Activated CD4-positive, alpha-beta T cell treated with anti-CD3 and anti-CD28 coated beads, Interleukin-2, amount 10 ng/mL, durations not matched to agents 7 days and 5 days (primary cell): ENCODE measurements at regions not wholly inside any gene's neighbourhood (a gene's known extent, or its start where the extent isn't known, plus 50 kb on each side); places are given as distances from the start of the nearest gene placed in this dataset.
"Not testable (repeated sequence)": the region's sequence is repeated elsewhere in the genome, so short reads cannot be mapped to it uniquely, and the experiment has no call there.

ENCODE experiments used
- CTCF ChIA-PET: fragments of 350-600 bp; sonication (Branson Sonifier 250); formaldehyde crosslinking; loops from one replicate; lab custom pipeline; 2021; ENCODE audit warnings: antibody characterized with exemption; lab: Charles Lee
- POLR2A ChIA-PET: fragments of 350-600 bp; sonication (Branson Sonifier 250); formaldehyde crosslinking; loops from one replicate; lab custom pipeline; 2021; ENCODE audit warnings: antibody characterized with exemption; lab: Charles Lee
- DNase-seq: peaks from one replicate; pipeline ENCODE4 v3.0.0-alpha.2; 2020
- H3K27ac Mint-ChIP-seq: one replicate; pipeline ENCODE4 v1.8.0; 2021; ENCODE audit warnings: mild to moderate bottlenecking, moderate library complexity, mixed read lengths
- H3K27me3 Mint-ChIP-seq: one replicate; pipeline ENCODE4 v1.8.0; 2021; ENCODE audit warnings: mixed read lengths
- H3K36me3 Mint-ChIP-seq: one replicate; pipeline ENCODE4 v1.8.0; 2021; ENCODE audit warnings: low read depth, mixed read lengths
- H3K4me1 Mint-ChIP-seq: one replicate; pipeline ENCODE4 v1.8.0; 2021; ENCODE audit warnings: mixed read lengths
- H3K4me3 Mint-ChIP-seq: one replicate; pipeline ENCODE4 v1.8.0; 2021; ENCODE audit warnings: mild to moderate bottlenecking, moderate library complexity, mixed read lengths
- H3K9me3 Mint-ChIP-seq: one replicate; pipeline ENCODE4 v1.8.0; 2021; ENCODE audit warnings: mixed read lengths

GRCh38 chr10:22837771-22838170, 90.1 kb upstream of the ARMC3 start:
- Mint-ChIP-seq H3K4me3 (no peak overlapping the region), H3K27ac (no peak overlapping the region), H3K27me3 (no peaks in the 10 kb centered on the region), H3K9me3 (no peaks in the 10 kb centered on the region), H3K36me3 (no peaks in the 10 kb centered on the region), H3K4me1 (no peaks in the 10 kb centered on the region)
- ChIA-PET POLR2A (no interaction called here), CTCF (interaction anchor here (1.0 kb wide), 1 partner anchor 8 kb away, joined by 3 read pairs; no protein-coding TSS in a partner anchor)
- no peak for DNase-seq

GRCh38 chr10:22837351-22837750, 90.5 kb upstream of the ARMC3 start:
- H3K4me1 Mint-ChIP-seq, result no peaks in the 10 kb centered on the region
- H3K27me3 Mint-ChIP-seq, result no peaks in the 10 kb centered on the region
- no peaks in the 10 kb centered on the region for H3K36me3 Mint-ChIP-seq
- H3K9me3 Mint-ChIP-seq, result no peaks in the 10 kb centered on the region
- H3K27ac Mint-ChIP-seq, result no peak overlapping the region
- DNase-seq, result no peak
- CTCF ChIA-PET, result no interaction called here
- H3K4me3 Mint-ChIP-seq, result no peak overlapping the region
- POLR2A ChIA-PET, result no interaction called here

GRCh38 chr10:22834471-22834870, 93.4 kb upstream of the ARMC3 start:
- POLR2A ChIA-PET, result no interaction called here

GRCh38 chr10:22833781-22834180, 94.1 kb upstream of the ARMC3 start:
- ChIA-PET POLR2A (no interaction called here), CTCF (no interaction called here)
- H3K36me3 Mint-ChIP-seq, result no peaks in the 10 kb centered on the region
- no peaks in the 10 kb centered on the region for H3K4me1 Mint-ChIP-seq
- no peak for DNase-seq
- H3K27ac Mint-ChIP-seq, result no peak overlapping the region
- H3K9me3 Mint-ChIP-seq, result no peaks in the 10 kb centered on the region
- H3K4me3 Mint-ChIP-seq, result no peak overlapping the region
- H3K27me3 Mint-ChIP-seq, result no peaks in the 10 kb centered on the region

More at GRCh38 chr10:22834471-22834870, 93.4 kb upstream of the ARMC3 start:
- Mint-ChIP-seq H3K27ac (no peak overlapping the region), H3K4me3 (no peak overlapping the region), H3K36me3 (no peaks in the 10 kb centered on the region), H3K9me3 (no peaks in the 10 kb centered on the region), H3K27me3 (no peaks in the 10 kb centered on the region), H3K4me1 (no peaks in the 10 kb centered on the region)
- DNase-seq, result no peak
- CTCF ChIA-PET, result no interaction called here

- ChIA-PET CTCF (no interaction called here), POLR2A (no interaction called here)
- Mint-ChIP-seq H3K9me3 (no peaks in the 10 kb centered on the region), H3K27ac (no peak overlapping the region), H3K4me3 (no peak overlapping the region), H3K27me3 (no peaks in the 10 kb centered on the region), H3K36me3 (no peaks in the 10 kb centered on the region), H3K4me1 (no peaks in the 10 kb centered on the region)
- DNase-seq, result no peak
Observed at GRCh38 chr10:22833353-22833752, 94.5 kb upstream of the ARMC3 start.

GRCh38 chr10:22832851-22833250, 95.0 kb upstream of the ARMC3 start:
- ChIA-PET CTCF (no interaction called here), POLR2A (no interaction called here)
- Mint-ChIP-seq H3K27ac (no peak overlapping the region), H3K9me3 (no peaks in the 10 kb centered on the region), H3K36me3 (no peaks in the 10 kb centered on the region), H3K4me3 (no peak overlapping the region), H3K27me3 (no peaks in the 10 kb centered on the region), H3K4me1 (no peaks in the 10 kb centered on the region)
- DNase-seq, result no peak

- Mint-ChIP-seq H3K36me3 (no peaks in the 10 kb centered on the region), H3K4me1 (no peaks in the 10 kb centered on the region), H3K4me3 (no peak overlapping the region), H3K27me3 (no peaks in the 10 kb centered on the region), H3K27ac (no peak overlapping the region), H3K9me3 (no peaks in the 10 kb centered on the region)
- POLR2A ChIA-PET, result no interaction called here
- no peak for DNase-seq
- CTCF ChIA-PET, result no interaction called here
Observed at GRCh38 chr10:22832066-22832602, 95.7 kb upstream of the ARMC3 start.

GRCh38 chr10:22831586-22831985, 96.3 kb upstream of the ARMC3 start:
- H3K27ac Mint-ChIP-seq, result no peak overlapping the region
- CTCF ChIA-PET, result no interaction called here

GRCh38 chr10:22828712-22829111, 99.1 kb upstream of the ARMC3 start:
- H3K27ac Mint-ChIP-seq, DNase-seq, H3K27me3 Mint-ChIP-seq, POLR2A ChIA-PET, H3K4me3 Mint-ChIP-seq, H3K36me3 Mint-ChIP-seq, H3K9me3 Mint-ChIP-seq, H3K4me1 Mint-ChIP-seq, CTCF ChIA-PET: not testable (repeated sequence)

More at GRCh38 chr10:22831586-22831985, 96.3 kb upstream of the ARMC3 start:
- Mint-ChIP-seq H3K27me3 (no peaks in the 10 kb centered on the region), H3K4me3 (no peak overlapping the region), H3K36me3 (no peaks in the 10 kb centered on the region), H3K9me3 (no peaks in the 10 kb centered on the region), H3K4me1 (no peaks in the 10 kb centered on the region)
- DNase-seq, result no peak
- POLR2A ChIA-PET, result no interaction called here

GRCh38 chr10:22825841-22826240, 102.0 kb upstream of the ARMC3 start:
- Mint-ChIP-seq H3K36me3 (no peaks in the 10 kb centered on the region), H3K27ac (no peak overlapping the region), H3K9me3 (no peaks in the 10 kb centered on the region), H3K4me1 (no peaks in the 10 kb centered on the region), H3K4me3 (no peak overlapping the region), H3K27me3 (no peaks in the 10 kb centered on the region)
- CTCF ChIA-PET, result no interaction called here
- POLR2A ChIA-PET, result no interaction called here
- DNase-seq, result no peak

GRCh38 chr10:22824984-22825383, 102.9 kb upstream of the ARMC3 start:
- Mint-ChIP-seq H3K4me1 (no peaks in the 10 kb centered on the region), H3K27me3 (no peaks in the 10 kb centered on the region), H3K9me3 (no peaks in the 10 kb centered on the region), H3K4me3 (no peak overlapping the region), H3K27ac (no peak overlapping the region), H3K36me3 (no peaks in the 10 kb centered on the region)
- DNase-seq, result no peak
- ChIA-PET POLR2A (no interaction called here), CTCF (no interaction called here)

- no peaks in the 10 kb centered on the region for H3K4me1 Mint-ChIP-seq
- POLR2A ChIA-PET, result no interaction called here
- no peak for DNase-seq
- H3K27ac Mint-ChIP-seq, result no peak overlapping the region
- CTCF ChIA-PET, result no interaction called here
- no peak overlapping the region for H3K4me3 Mint-ChIP-seq
- no peaks in the 10 kb centered on the region for H3K9me3 Mint-ChIP-seq
- no peaks in the 10 kb centered on the region for H3K27me3 Mint-ChIP-seq
- no peaks in the 10 kb centered on the region for H3K36me3 Mint-ChIP-seq
Observed at GRCh38 chr10:22824520-22824919, 103.3 kb upstream of the ARMC3 start.

- Mint-ChIP-seq H3K27ac (no peak overlapping the region), H3K27me3 (no peaks in the 10 kb centered on the region), H3K9me3 (no peaks in the 10 kb centered on the region), H3K36me3 (no peaks in the 10 kb centered on the region), H3K4me3 (no peak overlapping the region), H3K4me1 (no peaks in the 10 kb centered on the region)
- DNase-seq, result no peak
- POLR2A ChIA-PET, result no interaction called here
- CTCF ChIA-PET, result interaction anchor here (0.6 to 1.1 kb wide), 2 partner anchors 10 to 51 kb away, joined by 3 read pairs; no protein-coding TSS in a partner anchor
Observed at GRCh38 chr10:22823109-22823508, 104.7 kb upstream of the ARMC3 start.

GRCh38 chr10:22821921-22822320, 105.9 kb upstream of the ARMC3 start:
- H3K4me1 Mint-ChIP-seq, H3K27me3 Mint-ChIP-seq, CTCF ChIA-PET, DNase-seq, H3K27ac Mint-ChIP-seq, POLR2A ChIA-PET, H3K36me3 Mint-ChIP-seq, H3K4me3 Mint-ChIP-seq, H3K9me3 Mint-ChIP-seq: not testable (repeated sequence)
